ENCODE measurements at regions not wholly inside any gene's neighbourhood (a gene's known extent, or its start where the extent isn't known, plus 50 kb on each side); places are given as distances from the start of the nearest gene placed in this dataset.

GRCh38 chr2:107094450-107094986 lies 208.6 kb upstream of the ST6GAL2 start:
- Histone ChIP-seq H3K27ac (ENCODE audit: low read length) (no peak overlapping the region), H3K27me3 (ENCODE audit: control insufficient read depth, insufficient read depth, low read length) (no peaks in the 10 kb centered on the region), H3K9me3 (ENCODE audit: control insufficient read depth, low read depth, low read length) (no peaks in the 10 kb centered on the region), H3K36me3 (ENCODE audit: control insufficient read depth, insufficient read depth, low read length) (no peaks in the 10 kb centered on the region), H3K4me3 (ENCODE audit: low read length) (no peak overlapping the region), H3K4me1 (ENCODE audit: control insufficient read depth, insufficient read depth, low read length) (no peaks in the 10 kb centered on the region)
- no CpG with 5 or more reads among the region's 4 CpGs for WGBS (ENCODE audit: insufficient coverage, low lambda C conversion rate)
- DNase-seq: no peak

GRCh38 chr2:107102176-107102575 lies 216.2 kb upstream of the ST6GAL2 start:
- no peaks in the 10 kb centered on the region for H3K9me3 ChIP-seq (ENCODE audit: control insufficient read depth, low read depth, low read length)
- no peak overlapping the region for H3K4me3 ChIP-seq (ENCODE audit: low read length)
- no peak overlapping the region for H3K27ac ChIP-seq (ENCODE audit: low read length)
- no peaks in the 10 kb centered on the region for H3K27me3 ChIP-seq (ENCODE audit: control insufficient read depth, insufficient read depth, low read length)
- WGBS (ENCODE audit: insufficient coverage, low lambda C conversion rate): no CpG with 5 or more reads among the region's 8 CpGs
- DNase-seq: no peak
- no peaks in the 10 kb centered on the region for H3K4me1 ChIP-seq (ENCODE audit: control insufficient read depth, insufficient read depth, low read length)
- H3K36me3 ChIP-seq (ENCODE audit: control insufficient read depth, insufficient read depth, low read length): no peaks in the 10 kb centered on the region

GRCh38 chr2:107107351-107107750 lies 221.4 kb upstream of the ST6GAL2 start:
- WGBS (ENCODE audit: insufficient coverage, low lambda C conversion rate): no CpG with 5 or more reads among the region's 2 CpGs
- no peaks in the 10 kb centered on the region for H3K9me3 ChIP-seq (ENCODE audit: control insufficient read depth, low read depth, low read length)
- no peaks in the 10 kb centered on the region for H3K36me3 ChIP-seq (ENCODE audit: control insufficient read depth, insufficient read depth, low read length)
- H3K4me3 ChIP-seq (ENCODE audit: low read length): no peak overlapping the region
- no peak overlapping the region for H3K27ac ChIP-seq (ENCODE audit: low read length)
- no peaks in the 10 kb centered on the region for H3K27me3 ChIP-seq (ENCODE audit: control insufficient read depth, insufficient read depth, low read length)
- no peaks in the 10 kb centered on the region for H3K4me1 ChIP-seq (ENCODE audit: control insufficient read depth, insufficient read depth, low read length)
- DNase-seq: no peak

- Histone ChIP-seq H3K4me1 (ENCODE audit: control insufficient read depth, insufficient read depth, low read length) (no peaks in the 10 kb centered on the region), H3K9me3 (ENCODE audit: control insufficient read depth, low read depth, low read length) (no peaks in the 10 kb centered on the region), H3K36me3 (ENCODE audit: control insufficient read depth, insufficient read depth, low read length) (no peaks in the 10 kb centered on the region), H3K4me3 (ENCODE audit: low read length) (no peak overlapping the region), H3K27ac (ENCODE audit: low read length) (no peak overlapping the region), H3K27me3 (ENCODE audit: control insufficient read depth, insufficient read depth, low read length) (no peaks in the 10 kb centered on the region)
- no CpG with 5 or more reads among the region's 2 CpGs for WGBS (ENCODE audit: insufficient coverage, low lambda C conversion rate)
- DNase-seq: no peak
Observed at GRCh38 chr2:107108556-107108955, 222.6 kb upstream of the ST6GAL2 start.

GRCh38 chr2:107111623-107112022 lies 225.7 kb upstream of the ST6GAL2 start:
- WGBS (ENCODE audit: insufficient coverage, low lambda C conversion rate): 100% methylated on average over 1 of the region's 1 CpG
- Histone ChIP-seq H3K4me1 (ENCODE audit: control insufficient read depth, insufficient read depth, low read length) (no peaks in the 10 kb centered on the region), H3K36me3 (ENCODE audit: control insufficient read depth, insufficient read depth, low read length) (no peaks in the 10 kb centered on the region), H3K27me3 (ENCODE audit: control insufficient read depth, insufficient read depth, low read length) (no peaks in the 10 kb centered on the region), H3K27ac (ENCODE audit: low read length) (no peak overlapping the region), H3K4me3 (ENCODE audit: low read length) (no peak overlapping the region), H3K9me3 (ENCODE audit: control insufficient read depth, low read depth, low read length) (no peaks in the 10 kb centered on the region)
- DNase-seq: no peak

GRCh38 chr2:107112561-107112960 lies 226.6 kb upstream of the ST6GAL2 start:
- Histone ChIP-seq H3K36me3 (ENCODE audit: control insufficient read depth, insufficient read depth, low read length) (no peaks in the 10 kb centered on the region), H3K9me3 (ENCODE audit: control insufficient read depth, low read depth, low read length) (no peaks in the 10 kb centered on the region), H3K27ac (ENCODE audit: low read length) (no peak overlapping the region), H3K4me1 (ENCODE audit: control insufficient read depth, insufficient read depth, low read length) (no peaks in the 10 kb centered on the region), H3K4me3 (ENCODE audit: low read length) (no peak overlapping the region), H3K27me3 (ENCODE audit: control insufficient read depth, insufficient read depth, low read length) (no peaks in the 10 kb centered on the region)
- no peak for DNase-seq

GRCh38 chr2:107128381-107128780 lies 242.4 kb upstream of the ST6GAL2 start:
- no peaks in the 10 kb centered on the region for H3K27me3 ChIP-seq (ENCODE audit: control insufficient read depth, insufficient read depth, low read length)
- no peak for DNase-seq
- H3K36me3 ChIP-seq (ENCODE audit: control insufficient read depth, insufficient read depth, low read length): no peaks in the 10 kb centered on the region
- H3K4me3 ChIP-seq (ENCODE audit: low read length): no peak overlapping the region
- no peak overlapping the region for H3K27ac ChIP-seq (ENCODE audit: low read length)
- H3K9me3 ChIP-seq (ENCODE audit: control insufficient read depth, low read depth, low read length): no peaks in the 10 kb centered on the region
- WGBS (ENCODE audit: insufficient coverage, low lambda C conversion rate): 100% methylated on average over 1 of the region's 2 CpGs
- no peaks in the 10 kb centered on the region for H3K4me1 ChIP-seq (ENCODE audit: control insufficient read depth, insufficient read depth, low read length)

- Histone ChIP-seq H3K4me1 (ENCODE audit: control insufficient read depth, insufficient read depth, low read length) (no peaks in the 10 kb centered on the region), H3K27ac (ENCODE audit: low read length) (no peak overlapping the region), H3K9me3 (ENCODE audit: control insufficient read depth, low read depth, low read length) (peaks cover 4% of the 10 kb centered on the region), H3K4me3 (ENCODE audit: low read length) (no peak overlapping the region), H3K36me3 (ENCODE audit: control insufficient read depth, insufficient read depth, low read length) (no peaks in the 10 kb centered on the region), H3K27me3 (ENCODE audit: control insufficient read depth, insufficient read depth, low read length) (no peaks in the 10 kb centered on the region)
- no CpG with 5 or more reads among the region's 11 CpGs for WGBS (ENCODE audit: insufficient coverage, low lambda C conversion rate)
- DNase-seq: no peak
Observed at GRCh38 chr2:107132070-107132469, 246.1 kb upstream of the ST6GAL2 start.

GRCh38 chr2:107132746-107133145 lies 246.8 kb upstream of the ST6GAL2 start:
- H3K36me3 ChIP-seq (ENCODE audit: control insufficient read depth, insufficient read depth, low read length): no peaks in the 10 kb centered on the region
- H3K4me3 ChIP-seq (ENCODE audit: low read length): no peak overlapping the region
- peaks cover 4% of the 10 kb centered on the region for H3K9me3 ChIP-seq (ENCODE audit: control insufficient read depth, low read depth, low read length)
- H3K27me3 ChIP-seq (ENCODE audit: control insufficient read depth, insufficient read depth, low read length): no peaks in the 10 kb centered on the region
- WGBS (ENCODE audit: insufficient coverage, low lambda C conversion rate): 57% methylated on average over 1 of the region's 4 CpGs
- H3K27ac ChIP-seq (ENCODE audit: low read length): no peak overlapping the region
- H3K4me1 ChIP-seq (ENCODE audit: control insufficient read depth, insufficient read depth, low read length): no peaks in the 10 kb centered on the region
- no peak for DNase-seq

GRCh38 chr2:107133412-107133811 lies 247.4 kb upstream of the ST6GAL2 start:
- no peaks in the 10 kb centered on the region for H3K36me3 ChIP-seq (ENCODE audit: control insufficient read depth, insufficient read depth, low read length)
- DNase-seq: no peak
- no peaks in the 10 kb centered on the region for H3K27me3 ChIP-seq (ENCODE audit: control insufficient read depth, insufficient read depth, low read length)
- peaks cover 4% of the 10 kb centered on the region for H3K9me3 ChIP-seq (ENCODE audit: control insufficient read depth, low read depth, low read length)
- no peaks in the 10 kb centered on the region for H3K4me1 ChIP-seq (ENCODE audit: control insufficient read depth, insufficient read depth, low read length)
- no peak overlapping the region for H3K27ac ChIP-seq (ENCODE audit: low read length)
- no peak overlapping the region for H3K4me3 ChIP-seq (ENCODE audit: low read length)
- no CpG with 5 or more reads among the region's 1 CpG for WGBS (ENCODE audit: insufficient coverage, low lambda C conversion rate)

GRCh38 chr2:107136733-107137132 lies 250.8 kb upstream of the ST6GAL2 start:
- H3K27ac ChIP-seq (ENCODE audit: low read length): no peak overlapping the region
- no peak for DNase-seq
- no peaks in the 10 kb centered on the region for H3K27me3 ChIP-seq (ENCODE audit: control insufficient read depth, insufficient read depth, low read length)
- H3K4me1 ChIP-seq (ENCODE audit: control insufficient read depth, insufficient read depth, low read length): no peaks in the 10 kb centered on the region
- no peak overlapping the region for H3K4me3 ChIP-seq (ENCODE audit: low read length)
- no peaks in the 10 kb centered on the region for H3K36me3 ChIP-seq (ENCODE audit: control insufficient read depth, insufficient read depth, low read length)
- peaks cover 4% of the 10 kb centered on the region for H3K9me3 ChIP-seq (ENCODE audit: control insufficient read depth, low read depth, low read length)

All from large intestine (tissue), 3 donors.